GM18519 (cell line): ENCODE measurements at regions not wholly inside any gene's neighbourhood (a gene's known extent, or its start where the extent isn't known, plus 50 kb on each side); places are given as distances from the start of the nearest gene placed in this dataset.

Experiments used
- ATAC-seq: cut with Tn5 transposase; IDR thresholded peaks from one replicate; pipeline ENCODE4 v1.9.1; 2021; ENCODE audit warnings: mild to moderate bottlenecking, moderate library complexity; ENCODE audit not compliant: unreplicated experiment, low FRiP score

GRCh38 chr10:130817674-130818073, 493.8 kb downstream of the TCERG1L start:
- no peak for ATAC-seq

- no peak for ATAC-seq
These were observed 490.5 kb downstream of the TCERG1L start for GRCh38 chr10:130820880-130821482.

DNA sequence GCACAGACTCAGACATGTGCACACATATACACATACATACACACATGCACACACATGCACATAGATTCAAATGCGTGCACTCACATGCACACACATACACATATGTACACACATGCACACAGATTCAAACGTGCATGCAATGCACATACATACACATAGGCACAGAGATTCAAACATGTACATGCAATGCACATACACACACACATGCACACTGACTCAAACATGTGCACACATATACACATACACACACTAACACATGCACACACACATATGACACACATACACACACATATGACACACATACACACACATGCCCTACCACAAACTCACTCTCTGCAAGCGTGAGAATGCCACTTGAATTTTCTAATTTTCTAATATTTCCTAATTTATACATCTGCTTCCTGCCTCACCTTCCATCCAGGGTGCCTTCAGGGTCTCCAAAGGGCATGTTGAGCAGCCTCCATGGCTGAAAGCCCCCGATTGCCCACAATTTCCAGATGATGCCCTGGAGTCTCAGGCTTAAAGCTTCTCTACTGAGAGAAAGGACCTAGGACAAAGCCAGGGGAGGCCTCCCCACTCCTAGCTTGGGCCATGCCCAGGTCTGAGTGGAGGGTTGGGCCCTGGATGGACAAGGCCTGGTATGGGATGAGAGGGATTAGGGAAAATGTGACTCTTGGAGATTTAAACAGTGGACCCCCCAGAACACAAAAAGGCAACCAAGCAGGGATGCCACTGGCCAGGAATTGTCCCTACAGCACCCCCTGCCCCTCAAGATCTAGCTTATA, 487.1 kb downstream of the TCERG1L start:
- no peak for ATAC-seq

DNA sequence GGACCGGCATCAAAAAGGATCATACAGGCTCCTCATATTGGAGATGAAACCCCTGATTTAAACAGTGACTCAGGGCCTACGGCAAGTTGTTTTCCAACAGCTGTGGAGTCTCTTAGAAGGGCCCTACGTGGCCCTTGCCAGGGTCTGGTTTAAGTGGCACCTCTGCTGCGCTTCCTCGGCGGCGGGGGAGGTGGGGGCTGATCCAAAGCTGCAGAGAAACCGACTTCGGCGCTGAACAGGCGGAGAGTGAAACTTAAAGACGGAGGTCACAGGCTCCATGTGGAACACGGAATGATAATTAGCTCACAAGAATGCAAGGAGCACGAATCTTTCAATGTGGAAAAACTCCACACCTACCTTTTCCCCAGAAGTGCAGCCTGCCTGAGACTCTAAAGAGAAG, 477.9 kb downstream of the TCERG1L start:
- ATAC-seq = no peak

DNA sequence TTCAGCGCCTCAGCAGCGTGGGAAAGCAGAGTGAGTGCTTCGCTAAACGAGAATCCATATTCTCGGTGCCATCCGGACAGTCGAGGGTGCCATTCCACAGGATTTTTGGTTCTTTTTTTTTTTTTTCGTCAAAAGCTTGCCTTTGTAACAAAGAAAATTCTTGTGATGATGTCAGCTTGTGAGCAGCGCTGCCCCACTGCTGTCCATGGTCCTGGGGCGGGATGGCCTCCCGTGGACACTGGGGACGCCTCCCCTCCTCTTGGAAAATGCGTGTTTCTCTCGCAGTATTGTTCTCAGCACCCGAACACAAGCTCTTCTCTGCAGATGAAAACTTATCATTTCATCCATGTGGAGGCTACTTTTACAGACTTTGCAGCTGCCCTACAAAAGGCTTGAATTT, 477.4 kb downstream of the TCERG1L start:
- ATAC-seq = no peak

GRCh38 chr10:130834573-130834972, 476.9 kb downstream of the TCERG1L start:
- no peak for ATAC-seq

GRCh38 chr10:130835068-130835467, 476.5 kb downstream of the TCERG1L start:
- ATAC-seq = no peak

DNA sequence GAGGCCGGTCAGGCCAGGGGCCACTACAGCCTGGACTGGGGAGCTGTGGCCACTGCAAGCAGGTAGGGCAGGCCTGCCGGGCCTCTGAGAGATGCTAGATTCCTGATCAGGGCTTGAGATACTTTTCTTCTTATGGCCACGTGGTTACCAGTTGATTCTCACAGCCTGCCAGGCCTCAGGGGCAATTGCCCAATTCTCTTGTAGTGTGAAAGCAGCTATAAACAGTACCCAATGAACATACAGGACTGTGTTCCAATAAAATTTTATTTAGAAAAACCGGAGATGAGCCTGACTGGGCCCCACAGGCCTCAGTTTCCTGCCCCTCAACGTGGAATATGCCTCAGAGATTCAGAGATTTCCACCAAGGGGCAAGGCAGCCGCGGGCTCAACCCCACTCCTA, 475.2 kb downstream of the TCERG1L start:
- no peak for ATAC-seq

- no peak for ATAC-seq
These were observed 468.4 kb downstream of the TCERG1L start for GRCh38 chr10:130843051-130843653.

DNA sequence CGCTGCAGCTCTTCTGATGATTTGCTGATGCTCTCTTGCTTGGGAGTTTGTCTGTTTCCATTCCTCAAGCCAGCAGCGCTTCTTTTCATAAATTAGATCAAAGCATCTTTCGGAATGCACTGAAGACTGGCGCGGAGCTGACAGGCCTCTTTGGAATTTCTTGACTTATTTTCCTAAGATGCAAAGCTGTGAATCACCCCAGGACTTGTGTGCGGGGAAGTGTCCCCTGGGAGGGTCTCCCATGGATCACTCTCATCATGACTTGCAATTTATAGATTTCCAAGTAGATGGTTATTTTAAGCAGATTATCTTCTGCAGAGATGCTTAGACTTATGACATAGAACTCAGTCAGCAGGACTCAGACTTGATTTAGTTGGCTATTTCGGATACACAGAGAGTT, 467.2 kb downstream of the TCERG1L start:
- ATAC-seq = no peak

GRCh38 chr10:130847170-130847569, 464.4 kb downstream of the TCERG1L start:
- ATAC-seq = no peak

- ATAC-seq = no peak
These were observed 462.7 kb downstream of the TCERG1L start for GRCh38 chr10:130848855-130849254.

DNA sequence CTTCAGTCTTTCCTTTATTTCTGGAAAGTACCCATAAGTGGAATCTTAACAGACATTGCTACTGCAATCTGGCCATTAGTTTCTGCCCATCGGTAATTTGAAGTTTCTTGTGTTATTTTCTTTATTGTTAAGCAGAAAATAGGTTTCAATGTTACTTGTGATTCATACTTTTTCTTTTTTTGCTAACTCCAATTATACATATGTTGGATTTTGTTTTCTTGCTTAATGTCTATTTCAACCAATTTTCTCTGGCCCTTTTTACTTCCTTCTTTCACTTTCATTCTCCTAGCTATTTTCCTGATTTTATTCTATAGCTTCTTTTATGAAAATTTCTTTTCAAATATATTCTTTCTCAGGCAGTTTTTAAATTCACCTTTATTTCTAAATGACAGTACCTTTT, 457.4 kb downstream of the TCERG1L start:
- no peak for ATAC-seq

DNA sequence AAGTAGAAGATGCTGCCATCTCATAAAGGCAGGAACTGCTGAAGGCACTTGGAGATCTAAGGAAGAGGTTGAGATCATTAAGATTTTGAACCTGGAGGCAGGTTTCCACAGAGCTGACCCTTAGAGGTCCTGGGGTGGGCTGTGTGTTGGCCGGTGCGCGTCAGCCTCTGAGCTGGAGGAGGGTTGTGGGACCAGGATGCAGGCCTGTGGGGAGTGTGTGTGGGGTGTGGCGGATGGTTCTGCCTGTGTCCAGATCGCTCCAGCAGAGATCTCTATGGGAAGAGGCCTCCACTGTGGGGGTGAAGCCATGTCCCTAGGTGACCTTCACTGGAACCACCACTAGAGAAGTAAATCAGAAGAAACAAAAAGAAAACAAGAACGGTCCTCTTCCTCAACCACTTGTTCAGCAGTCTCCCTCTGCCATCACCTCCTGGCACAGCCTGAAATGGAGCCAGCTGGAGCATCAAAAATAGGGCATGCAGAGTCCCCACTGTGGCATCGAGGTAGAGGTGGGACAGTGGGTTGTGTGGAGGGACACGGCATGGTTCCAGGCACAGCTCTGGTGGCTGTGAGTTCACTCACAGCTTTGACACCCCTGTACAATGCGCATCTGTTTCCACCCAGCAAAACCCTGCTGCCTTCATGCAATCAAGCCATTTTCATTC, 453.8 kb downstream of the TCERG1L start:
- no peak for ATAC-seq

- no peak for ATAC-seq
These were observed 452.9 kb downstream of the TCERG1L start for GRCh38 chr10:130858626-130859025.

GRCh38 chr10:130859427-130859826, 452.1 kb downstream of the TCERG1L start:
- no peak for ATAC-seq

DNA sequence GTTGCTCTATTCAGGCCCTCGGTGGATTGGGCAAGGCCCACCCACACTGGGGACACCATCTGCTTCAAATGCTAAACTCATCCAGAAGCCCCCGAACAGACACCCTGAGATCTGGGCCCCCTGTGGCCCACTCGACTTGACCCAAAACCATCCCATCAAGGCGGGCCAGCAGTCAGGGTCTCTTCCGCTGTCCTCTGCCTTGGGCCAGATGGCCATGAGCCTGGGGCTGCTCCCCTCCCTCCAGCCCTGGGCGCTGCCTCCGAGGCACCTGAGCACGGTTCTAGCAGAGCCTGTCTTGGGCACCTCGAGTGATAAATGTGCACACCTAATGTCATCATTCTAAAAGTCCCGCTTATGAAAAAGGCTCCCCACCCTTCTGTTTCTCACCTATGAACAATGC, 449.4 kb downstream of the TCERG1L start:
- ATAC-seq = no peak

GRCh38 chr10:130862626-130863025, 448.9 kb downstream of the TCERG1L start:
- no peak for ATAC-seq

- ATAC-seq = no peak
These were observed 448.5 kb downstream of the TCERG1L start for GRCh38 chr10:130863044-130863443.

GRCh38 chr10:130864961-130865818, 446.3 kb downstream of the TCERG1L start:
- ATAC-seq = no peak
